Stomach (tissue), 4 donors: ENCODE measurements at regions not wholly inside any gene's neighbourhood (a gene's known extent, or its start where the extent isn't known, plus 50 kb on each side); places are given as distances from the start of the nearest gene placed in this dataset.

Experiments used
- CTCF ChIP-seq, 7 experiments: fragments of 450-650 bp in 4 of 7; fragments of 200-600 bp in 3 of 7; sonication (generic) in 3 of 7; IDR thresholded peaks; one replicate each; pipeline ENCODE4 v1.5.1; 2016 to 2019; ENCODE audit warnings: antibody characterized with exemption in 7 of 7, control low read depth in 2 of 7, mild to moderate bottlenecking in 1 of 7
- EP300 ChIP-seq: sonication (generic); formaldehyde crosslinking; IDR thresholded peaks from one replicate; pipeline ENCODE4 v1.6.1; 2017; ENCODE audit warnings: antibody characterized with exemption
- POLR2A ChIP-seq, 4 donors: fragments of 450-650 bp; IDR thresholded peaks; one replicate each; pipeline ENCODE4 v1.6.1; 2016; ENCODE audit warnings: antibody characterized with exemption in 4 of 4, control low read depth in 2 of 4, mild to moderate bottlenecking in 1 of 4, moderate library complexity in 1 of 4
- POLR2AphosphoS5 ChIP-seq, 3 donors: sonication (generic); formaldehyde crosslinking; IDR thresholded peaks; one replicate each; pipeline ENCODE4 v1.6.1; 2016; ENCODE audit warnings: antibody characterized with exemption in 3 of 3

- TF ChIP-seq CTCF (IDR thresholded peaks at IDR 0.05) (no peak), POLR2AphosphoS5 (IDR thresholded peaks at IDR 0.05) (no peak), POLR2A (IDR thresholded peaks at IDR 0.05) (no peak), EP300 (no peak)
Measured at GRCh38 chr17:73863761-73864535, 219.7 kb upstream of the SDK2 start.
